ENCODE measurements at regions not wholly inside any gene's neighbourhood (a gene's known extent, or its start where the extent isn't known, plus 50 kb on each side); places are given as distances from the start of the nearest gene placed in this dataset.
A peak's percentile ranks its signal among the peaks of the same experiment; 100 is the strongest.
"Not testable (repeated sequence)": the region's sequence is repeated elsewhere in the genome, so short reads cannot be mapped to it uniquely, and the experiment has no call there.

DNA sequence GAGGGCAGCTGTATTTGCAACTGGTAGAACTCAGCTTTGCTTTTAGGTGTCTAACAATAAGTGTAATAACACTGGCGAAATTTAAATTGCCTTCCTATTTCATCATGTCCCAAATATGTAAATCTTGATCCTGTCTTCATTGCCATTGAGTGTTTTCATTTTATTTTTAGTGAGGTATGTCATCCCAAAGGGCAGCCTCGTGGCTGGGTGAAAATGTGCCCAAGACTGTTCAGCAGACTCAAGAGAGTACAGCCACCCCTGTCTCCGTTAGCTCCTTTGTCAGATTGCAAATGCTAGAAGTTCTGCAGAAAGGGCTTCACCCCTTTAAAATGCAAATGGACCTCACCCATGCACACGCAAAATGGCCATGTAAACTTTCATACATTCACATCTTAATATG is 278.8 kb downstream of the RND3 start:
- no peak for TF ChIP-seq CTCF (IDR thresholded peaks at IDR 0.05)
- Histone ChIP-seq H3K4me1 (no peaks in the 10 kb centered on the region), H3K36me3 (no peaks in the 10 kb centered on the region), H3K4me3 (no peak overlapping the region), H3K27me3 (ENCODE audit: low read depth) (no peaks in the 10 kb centered on the region), H3K9me3 (no peaks in the 10 kb centered on the region), H3K27ac (no peak overlapping the region)
- no peak for DNase-seq
- ATAC-seq: no peak
- intact Hi-C loops (cut with DNase I): no loop called here

GRCh38 chr2:150207979-150208378 is 279.5 kb downstream of the RND3 start:
- intact Hi-C loops (cut with DNase I): no loop called here
- no peak for TF ChIP-seq CTCF (IDR thresholded peaks at IDR 0.05)
- DNase-seq: no peak

DNA sequence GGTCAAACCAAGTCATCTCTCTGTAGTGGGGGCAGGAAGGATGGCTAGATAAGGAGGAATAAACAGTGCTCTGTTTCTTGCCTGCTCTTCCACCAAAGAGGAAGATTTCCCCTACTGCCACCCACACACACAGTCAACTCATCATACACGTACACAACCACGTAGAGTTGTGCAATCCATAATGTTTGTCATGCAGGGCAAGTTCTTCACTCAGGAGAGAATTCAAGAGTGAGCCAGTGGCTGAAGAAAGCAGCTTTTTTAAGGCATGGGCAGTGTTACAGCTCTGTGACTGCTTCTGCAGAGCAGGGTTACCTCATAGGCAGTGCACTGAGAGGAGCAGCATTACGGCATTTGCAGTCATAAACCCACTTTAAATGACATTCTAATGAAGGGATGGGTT is 283.0 kb downstream of the RND3 start:
- Histone ChIP-seq H3K4me3 (no peak overlapping the region), H3K9me3 (no peaks in the 10 kb centered on the region), H3K36me3 (no peaks in the 10 kb centered on the region), H3K27ac (no peak overlapping the region), H3K27me3 (ENCODE audit: low read depth) (no peaks in the 10 kb centered on the region), H3K4me1 (no peaks in the 10 kb centered on the region)
- DNase-seq (no peak), ATAC-seq (peak in 1 of 2 donors; percentile 23)
- intact Hi-C loops (cut with DNase I): no loop called here
- no peak for TF ChIP-seq CTCF (IDR thresholded peaks at IDR 0.05)

More at GRCh38 chr2:150207979-150208378, 279.5 kb downstream of the RND3 start:
- no peak for ATAC-seq
- Histone ChIP-seq H3K4me3 (no peak overlapping the region), H3K36me3 (no peaks in the 10 kb centered on the region), H3K4me1 (no peaks in the 10 kb centered on the region), H3K27me3 (ENCODE audit: low read depth) (no peaks in the 10 kb centered on the region), H3K27ac (no peak overlapping the region), H3K9me3 (no peaks in the 10 kb centered on the region)

DNA sequence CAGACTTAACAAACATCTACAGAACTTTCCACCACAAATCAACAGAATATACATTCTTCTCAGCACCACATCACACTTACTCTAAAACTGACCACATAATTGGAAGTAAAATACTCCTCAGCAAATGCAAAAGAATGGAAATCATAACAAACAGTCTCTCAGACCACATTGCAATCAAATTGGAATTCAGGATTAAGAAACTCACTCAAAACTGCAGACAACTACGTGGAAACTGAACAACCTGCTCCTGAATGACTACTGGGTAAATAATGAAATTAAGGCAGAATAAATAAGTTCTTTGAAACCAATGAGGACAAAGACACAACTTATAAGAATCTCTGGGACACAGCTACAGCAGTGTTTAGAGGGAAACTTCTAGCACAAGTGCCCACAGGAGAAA is 292.7 kb downstream of the RND3 start:
- H3K27me3 ChIP-seq (ENCODE audit: low read depth); DNase-seq; H3K4me1 ChIP-seq; H3K9me3 ChIP-seq; H3K27ac ChIP-seq; intact Hi-C loops (cut with DNase I); H3K4me3 ChIP-seq; ATAC-seq; H3K36me3 ChIP-seq: not testable (repeated sequence)

DNA sequence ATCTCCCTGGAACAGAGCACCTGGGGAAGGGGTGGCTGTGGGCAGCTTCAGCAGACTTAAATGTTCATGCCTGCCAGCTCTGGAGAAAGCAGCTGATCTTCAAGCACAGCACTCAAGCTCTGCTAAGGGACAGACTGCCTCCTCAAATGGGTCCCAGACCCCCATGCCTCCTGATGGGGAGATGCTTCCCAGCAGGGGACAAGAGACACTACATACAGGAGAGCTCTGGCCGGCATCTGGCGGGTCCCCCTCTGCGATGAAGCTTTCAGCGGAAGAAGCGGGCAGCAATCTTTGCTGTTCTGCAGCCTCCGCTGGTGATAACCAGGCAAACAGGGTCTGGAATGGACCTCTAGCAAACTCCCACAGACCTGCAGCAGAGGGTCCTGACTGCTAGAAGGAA is 294.8 kb downstream of the RND3 start:
- no peak for ATAC-seq
- Histone ChIP-seq H3K27ac (no peak overlapping the region), H3K27me3 (ENCODE audit: low read depth) (no peaks in the 10 kb centered on the region), H3K36me3 (no peaks in the 10 kb centered on the region), H3K4me3 (no peak overlapping the region), H3K9me3 (no peaks in the 10 kb centered on the region), H3K4me1 (no peaks in the 10 kb centered on the region)
- no peak for DNase-seq
- TF ChIP-seq CTCF (IDR thresholded peaks at IDR 0.05): no peak
- intact Hi-C loops (cut with DNase I): no loop called here

- Histone ChIP-seq H3K27ac (no peak overlapping the region), H3K9me3 (no peaks in the 10 kb centered on the region), H3K4me3 (no peak overlapping the region), H3K4me1 (no peaks in the 10 kb centered on the region), H3K36me3 (no peaks in the 10 kb centered on the region), H3K27me3 (ENCODE audit: low read depth) (no peaks in the 10 kb centered on the region)
- no peak for ATAC-seq
- TF ChIP-seq CTCF (IDR thresholded peaks at IDR 0.05): no peak
- intact Hi-C loops (cut with DNase I): no loop called here
- DNase-seq: no peak
Measured at GRCh38 chr2:150191349-150191748, 296.1 kb downstream of the RND3 start.
